Iris pigment epithelial cell (primary cell): ENCODE measurements at regions not wholly inside any gene's neighbourhood (a gene's known extent, or its start where the extent isn't known, plus 50 kb on each side); places are given as distances from the start of the nearest gene placed in this dataset.

Experiments
- DNase-seq: peaks from one replicate; pipeline ENCODE4 v3.0.0-alpha.2; 2011; ENCODE audit warnings: low read depth

DNA sequence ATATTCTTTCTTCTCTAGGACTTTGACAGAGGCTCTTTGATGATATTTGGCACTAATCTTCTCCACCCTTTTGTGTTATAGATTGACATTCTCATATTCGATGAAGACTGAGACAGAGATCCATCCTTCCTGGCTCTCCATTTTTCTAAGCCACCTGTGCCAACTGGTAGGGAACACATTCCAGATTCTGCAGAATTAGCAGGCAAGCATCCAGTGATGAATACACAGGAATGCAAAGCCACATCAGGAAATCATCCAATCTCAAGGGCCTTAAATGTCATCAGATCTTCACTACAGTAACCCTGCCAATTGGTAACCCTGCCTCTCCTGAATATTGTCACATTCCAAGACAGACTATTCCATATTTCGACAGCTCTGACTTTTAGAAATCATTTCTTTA, 718.4 kb upstream of the API5 start:
- DNase-seq = no peak

GRCh38 chr11:42595876-42596275, 715.9 kb upstream of the API5 start:
- DNase-seq = no peak

DNA sequence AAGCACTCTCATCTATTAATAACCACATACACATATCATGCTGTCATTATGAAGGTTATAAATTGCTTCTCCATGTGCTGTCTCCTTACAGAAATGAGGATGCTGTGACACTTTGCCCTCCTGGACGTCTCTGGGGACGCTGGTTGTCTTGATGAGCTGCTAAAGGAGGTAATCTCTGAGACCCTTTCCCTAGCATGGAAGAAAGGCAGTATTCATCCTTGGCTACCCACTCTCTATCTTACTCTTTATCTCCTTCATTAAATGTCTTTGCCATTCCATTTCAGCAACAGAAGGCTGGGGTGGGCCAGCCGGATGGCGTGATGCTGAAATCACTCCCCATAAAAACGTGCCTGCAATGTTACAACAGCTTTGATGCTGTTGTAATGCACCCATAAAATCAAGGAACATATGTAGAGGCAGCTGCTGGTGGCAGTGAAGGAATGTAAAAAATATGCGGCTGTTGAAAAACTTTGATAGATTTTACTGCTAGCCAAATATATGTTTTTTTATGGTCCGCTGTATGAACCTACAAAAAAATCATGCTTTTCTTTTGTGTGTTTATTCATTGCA, 715.1 kb upstream of the API5 start:
- DNase-seq = no peak

DNA sequence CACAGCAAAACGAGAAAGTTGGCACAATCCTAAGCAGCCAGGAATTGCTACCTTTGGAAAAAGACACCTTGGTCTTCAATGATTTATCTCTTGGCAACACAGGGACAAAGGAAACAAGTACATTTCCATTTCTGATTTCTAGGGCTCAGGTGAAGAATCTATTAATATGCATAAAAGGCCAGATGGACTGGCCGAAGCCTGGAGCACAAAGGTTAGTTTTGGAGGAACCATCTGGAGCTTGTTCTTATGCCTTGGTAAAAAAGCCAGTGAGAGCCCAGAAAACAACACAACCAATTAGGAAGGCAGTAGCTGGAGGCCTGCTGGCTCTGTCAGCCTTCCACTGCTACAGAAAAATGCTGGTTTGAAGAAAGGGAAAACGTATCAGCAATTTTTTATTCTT, 713.5 kb upstream of the API5 start:
- DNase-seq = no peak

- no peak for DNase-seq
These were observed 691.0 kb upstream of the API5 start for GRCh38 chr11:42620796-42621195.

DNA sequence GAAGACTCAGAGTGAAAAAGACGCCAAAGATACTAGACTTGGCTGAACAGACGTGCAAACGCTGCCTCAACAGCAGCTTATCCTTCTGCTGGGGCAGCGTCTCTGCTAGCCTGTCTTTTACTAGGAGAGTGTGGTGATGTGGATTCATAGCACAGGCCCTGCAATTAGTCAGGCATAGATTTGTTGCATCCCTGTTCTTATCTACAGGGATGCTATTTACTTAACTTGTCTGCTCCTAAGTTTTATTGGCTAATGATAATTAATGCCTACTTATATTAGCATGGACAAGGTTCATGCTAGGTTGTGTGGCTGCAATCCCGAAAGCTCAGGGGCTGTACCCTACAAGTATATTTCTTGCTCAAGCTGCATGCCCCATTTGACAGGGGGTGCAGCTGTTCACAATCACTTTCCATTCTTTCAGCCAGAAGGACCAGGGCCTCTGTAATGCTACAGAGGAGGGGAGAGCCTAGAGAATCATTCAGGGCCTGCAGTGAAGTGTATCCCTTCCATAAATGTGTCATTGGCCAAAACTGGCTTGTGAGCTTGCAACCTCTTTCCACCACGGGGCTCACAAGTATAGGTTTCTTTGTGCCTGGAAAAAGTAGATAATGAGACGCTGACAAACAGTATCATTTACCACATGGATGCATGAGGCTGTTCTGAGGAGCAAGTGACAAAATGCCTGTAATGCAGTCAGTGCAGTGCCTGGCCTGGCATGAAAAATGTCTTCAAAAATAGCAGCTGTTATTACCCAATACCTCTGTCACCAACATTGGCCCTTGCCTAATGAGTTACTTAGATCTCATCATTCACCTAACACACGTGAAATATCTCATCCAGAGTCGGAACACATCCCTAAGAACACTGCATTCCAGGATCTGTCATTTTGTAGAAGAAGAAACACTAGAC, 685.8 kb upstream of the API5 start:
- DNase-seq = no peak

GRCh38 chr11:42631220-42631843, 680.5 kb upstream of the API5 start:
- DNase-seq = peak; percentile 6

GRCh38 chr11:42646959-42647358, 664.8 kb upstream of the API5 start:
- DNase-seq = no peak

DNA sequence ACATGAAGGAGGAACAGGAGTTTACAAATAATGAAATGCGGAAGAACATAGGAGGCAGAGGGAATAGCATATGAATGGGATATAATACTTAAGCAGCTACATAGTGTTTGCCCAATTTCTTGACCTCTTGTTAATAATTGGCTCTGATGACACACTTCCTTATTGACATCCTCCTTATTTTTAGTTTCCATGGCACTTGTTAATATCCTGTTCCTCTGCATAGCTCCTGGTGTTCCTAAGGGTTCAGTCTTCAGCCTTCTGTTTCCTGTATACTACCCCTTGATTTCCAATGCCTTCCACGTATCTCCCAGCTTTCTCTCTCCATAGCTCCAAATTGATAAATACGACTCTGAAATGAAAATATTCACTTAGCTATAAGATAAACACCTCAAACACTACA, 663.8 kb upstream of the API5 start:
- DNase-seq = no peak

DNA sequence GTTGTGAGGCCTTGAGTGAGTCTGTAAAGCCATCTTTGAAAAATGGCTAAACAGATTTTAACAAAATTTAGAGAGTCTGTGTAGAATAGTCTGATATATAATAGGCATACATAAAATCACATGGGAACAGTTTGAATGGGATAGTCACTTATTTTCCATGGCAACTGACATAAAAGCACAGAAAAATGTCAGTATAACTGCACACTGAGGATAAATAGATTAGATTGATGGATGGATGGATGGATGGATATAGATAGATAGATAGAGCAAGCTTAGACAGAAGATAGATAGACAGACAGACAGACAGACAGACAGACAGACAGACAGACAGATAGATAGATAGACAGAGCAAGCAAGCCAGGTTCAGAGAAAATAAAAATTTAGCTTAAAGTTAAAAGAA, 660.2 kb upstream of the API5 start:
- no peak for DNase-seq

- DNase-seq = no peak
These were observed 654.6 kb upstream of the API5 start for GRCh38 chr11:42657169-42657568.

- DNase-seq = no peak
These were observed 649.9 kb upstream of the API5 start for GRCh38 chr11:42661942-42662341.

GRCh38 chr11:42669248-42669976, 642.4 kb upstream of the API5 start:
- no peak for DNase-seq

GRCh38 chr11:42674436-42674835, 637.4 kb upstream of the API5 start:
- no peak for DNase-seq

DNA sequence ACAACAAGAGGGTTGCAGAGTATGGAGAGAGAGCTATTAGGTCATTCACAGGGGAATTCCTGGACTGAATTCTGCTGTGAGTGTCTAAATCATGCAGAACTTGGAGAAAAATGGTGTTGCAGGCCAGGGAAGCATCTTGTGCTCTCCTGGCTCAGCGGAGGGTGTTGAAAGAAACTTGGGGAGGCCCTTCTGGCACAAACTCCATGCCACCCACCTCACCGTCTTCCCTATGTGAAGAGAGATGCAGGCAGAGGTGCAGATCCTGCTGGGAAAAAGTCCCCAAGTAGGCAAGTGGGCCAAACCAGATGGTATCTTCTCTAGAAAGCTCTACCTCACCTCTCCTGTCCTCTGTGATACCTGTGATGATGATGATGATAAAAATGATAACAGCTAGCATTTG, 604.3 kb upstream of the API5 start:
- no peak for DNase-seq

DNA sequence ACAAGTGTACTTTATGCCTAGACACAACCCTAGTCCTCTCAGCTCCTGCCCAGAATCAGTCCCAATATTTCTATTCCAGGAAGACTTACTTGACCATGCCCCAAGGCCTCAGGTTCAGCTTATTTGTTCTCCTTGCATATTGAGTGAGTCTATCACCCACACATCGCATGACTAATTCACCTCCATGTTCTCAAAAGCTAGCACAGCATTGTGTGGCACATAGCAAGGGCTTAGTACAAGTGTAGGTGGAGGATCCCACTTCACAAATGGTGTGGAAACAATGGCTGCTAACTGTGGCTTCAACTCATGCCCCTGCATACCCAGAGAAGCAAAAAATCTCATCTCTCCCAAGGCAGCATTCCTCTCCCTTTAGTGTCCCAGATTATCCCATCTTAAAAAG, 602.6 kb upstream of the API5 start:
- no peak for DNase-seq

GRCh38 chr11:42713279-42713678, 598.5 kb upstream of the API5 start:
- no peak for DNase-seq

DNA sequence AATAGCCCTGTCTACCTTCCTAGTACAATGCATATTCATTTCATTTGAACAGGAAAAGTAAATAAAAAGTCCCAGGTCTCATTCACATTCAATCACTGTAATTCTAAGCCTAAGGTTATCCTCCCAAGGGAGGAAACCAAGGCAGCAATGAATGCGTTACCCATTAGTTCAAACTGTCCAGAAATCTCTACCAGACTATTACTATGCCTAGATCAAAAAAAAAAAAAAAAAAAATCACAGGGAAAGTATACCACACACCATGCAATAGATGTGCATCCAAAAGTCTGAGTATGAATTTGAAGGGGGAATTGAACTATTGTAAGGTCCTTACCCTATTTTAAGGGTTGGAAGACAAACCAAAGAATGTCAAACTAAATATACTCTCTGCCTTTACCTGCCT, 598.0 kb upstream of the API5 start:
- DNase-seq = no peak

- DNase-seq = no peak
These were observed 590.9 kb upstream of the API5 start for GRCh38 chr11:42720716-42721563.

DNA sequence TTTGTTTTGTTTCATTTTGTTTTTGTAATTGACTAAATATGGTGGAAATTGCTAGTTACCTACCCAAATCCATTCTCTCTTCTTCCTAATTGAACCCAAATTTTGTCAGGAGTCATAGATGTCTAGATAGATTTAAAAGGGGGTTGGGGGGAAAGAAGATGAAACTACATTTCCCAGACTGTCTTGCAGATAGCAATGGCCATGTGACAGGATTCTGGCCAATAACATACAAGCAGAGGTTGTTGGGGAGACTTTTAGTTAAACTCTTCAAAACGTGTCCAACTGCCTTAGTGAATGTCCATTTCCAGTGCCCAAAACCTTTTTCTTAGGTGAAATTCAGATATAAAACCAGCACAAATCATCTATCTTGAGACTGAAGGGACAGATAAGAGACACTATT, 583.9 kb upstream of the API5 start:
- DNase-seq = no peak

DNA sequence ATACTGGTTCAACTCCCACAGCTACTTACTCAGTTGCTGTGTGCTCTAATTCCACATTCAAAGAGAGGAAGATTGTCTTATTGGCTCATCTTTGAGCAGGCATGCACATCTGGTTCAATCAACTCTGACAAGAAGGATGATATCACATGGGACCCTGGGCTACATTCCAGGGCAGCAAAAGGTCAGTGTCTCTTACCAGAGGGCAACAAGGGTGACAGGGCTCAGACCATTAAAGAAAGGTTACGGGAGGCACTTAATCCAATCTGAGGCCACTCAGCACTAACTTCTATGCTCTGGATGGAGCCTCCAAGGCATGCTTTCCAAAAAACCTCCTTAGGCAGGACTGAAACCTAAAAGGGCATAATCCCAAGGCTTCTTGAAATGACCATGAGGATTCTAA, 549.4 kb upstream of the API5 start:
- no peak for DNase-seq

DNA sequence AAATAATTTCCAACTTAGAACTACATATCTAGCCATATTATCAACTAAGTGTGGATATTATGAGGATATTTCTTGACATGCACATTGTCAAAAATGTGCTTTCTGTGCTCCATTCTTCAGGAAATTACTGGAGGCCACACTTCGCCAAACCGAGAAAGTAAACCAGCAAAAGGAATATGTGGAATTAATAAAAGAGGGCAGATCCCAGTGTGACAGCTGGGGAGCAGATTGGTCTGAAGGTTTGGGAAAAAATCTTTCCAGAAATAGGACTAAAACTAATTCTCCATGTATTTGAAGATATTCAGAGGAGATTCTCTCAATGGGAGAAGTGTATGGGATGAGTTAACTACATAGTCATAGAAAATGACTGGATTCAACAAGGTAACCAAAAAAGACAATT, 546.9 kb upstream of the API5 start:
- no peak for DNase-seq
